ENCODE measurements at regions not wholly inside any gene's neighbourhood (a gene's known extent, or its start where the extent isn't known, plus 50 kb on each side); places are given as distances from the start of the nearest gene placed in this dataset.

DNA sequence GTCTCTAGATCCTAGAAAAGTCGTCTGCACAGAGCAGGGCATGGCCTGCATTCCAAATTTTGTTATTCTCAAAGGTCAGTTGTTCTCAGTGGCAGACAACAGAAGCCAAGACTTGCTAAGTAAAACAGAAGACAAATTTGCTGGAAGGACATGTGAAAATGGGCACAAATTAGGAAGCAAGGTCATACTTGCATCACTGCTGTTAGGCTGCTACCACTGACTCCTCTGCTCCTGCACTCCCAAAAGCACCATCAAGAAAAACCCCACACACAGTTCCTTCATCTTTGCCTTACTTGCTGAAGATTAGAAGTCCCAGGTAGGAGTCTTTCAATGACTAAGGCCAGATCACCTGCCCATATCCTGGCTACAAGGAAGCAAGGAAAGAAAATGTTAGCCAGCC, 69.9 kb upstream of the ATP2C1 start:
- 43 to 63% methylated on average over 1 of the region's 1 CpG for WGBS, 2 donors (ENCODE audit: low coverage in 1 of 2)
- H3K4me3 ChIP-seq: no peak overlapping the region
- no peaks in the 10 kb centered on the region for H3K27me3 ChIP-seq
- TF ChIP-seq, protein P1, sequence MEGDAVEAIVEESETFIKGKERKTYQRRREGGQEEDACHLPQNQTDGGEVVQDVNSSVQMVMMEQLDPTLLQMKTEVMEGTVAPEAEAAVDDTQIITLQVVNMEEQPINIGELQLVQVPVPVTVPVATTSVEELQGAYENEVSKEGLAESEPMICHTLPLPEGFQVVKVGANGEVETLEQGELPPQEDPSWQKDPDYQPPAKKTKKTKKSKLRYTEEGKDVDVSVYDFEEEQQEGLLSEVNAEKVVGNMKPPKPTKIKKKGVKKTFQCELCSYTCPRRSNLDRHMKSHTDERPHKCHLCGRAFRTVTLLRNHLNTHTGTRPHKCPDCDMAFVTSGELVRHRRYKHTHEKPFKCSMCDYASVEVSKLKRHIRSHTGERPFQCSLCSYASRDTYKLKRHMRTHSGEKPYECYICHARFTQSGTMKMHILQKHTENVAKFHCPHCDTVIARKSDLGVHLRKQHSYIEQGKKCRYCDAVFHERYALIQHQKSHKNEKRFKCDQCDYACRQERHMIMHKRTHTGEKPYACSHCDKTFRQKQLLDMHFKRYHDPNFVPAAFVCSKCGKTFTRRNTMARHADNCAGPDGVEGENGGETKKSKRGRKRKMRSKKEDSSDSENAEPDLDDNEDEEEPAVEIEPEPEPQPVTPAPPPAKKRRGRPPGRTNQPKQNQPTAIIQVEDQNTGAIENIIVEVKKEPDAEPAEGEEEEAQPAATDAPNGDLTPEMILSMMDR (IDR thresholded peaks at IDR 0.05): no peak
- TF ChIP-seq POLR2A (IDR thresholded peaks at IDR 0.05): no peak
- no peak for TF ChIP-seq POLR2AphosphoS5 (IDR thresholded peaks at IDR 0.05)
- no peak for TF ChIP-seq EP300 (IDR thresholded peaks at IDR 0.05; ENCODE audit: low read depth)
- no peaks in the 10 kb centered on the region for H3K9me3 ChIP-seq
- H3K27ac ChIP-seq: no peak overlapping the region
- in situ Hi-C loops (cut with MboI; ENCODE audit: low pct_ligation_motif_present in 1 of 4, low pct_unique_long_range_greater_than_20kb in 1 of 4, low sequenced_read_pairs in 3 of 4) (no loop called here), intact Hi-C loops (cut with DNase I; ENCODE audit: low total_unique reads) (no loop called here)
- H3K36me3 ChIP-seq: no peaks in the 10 kb centered on the region
- no peaks in the 10 kb centered on the region for H3K4me1 ChIP-seq
- no peak for DNase-seq

DNA sequence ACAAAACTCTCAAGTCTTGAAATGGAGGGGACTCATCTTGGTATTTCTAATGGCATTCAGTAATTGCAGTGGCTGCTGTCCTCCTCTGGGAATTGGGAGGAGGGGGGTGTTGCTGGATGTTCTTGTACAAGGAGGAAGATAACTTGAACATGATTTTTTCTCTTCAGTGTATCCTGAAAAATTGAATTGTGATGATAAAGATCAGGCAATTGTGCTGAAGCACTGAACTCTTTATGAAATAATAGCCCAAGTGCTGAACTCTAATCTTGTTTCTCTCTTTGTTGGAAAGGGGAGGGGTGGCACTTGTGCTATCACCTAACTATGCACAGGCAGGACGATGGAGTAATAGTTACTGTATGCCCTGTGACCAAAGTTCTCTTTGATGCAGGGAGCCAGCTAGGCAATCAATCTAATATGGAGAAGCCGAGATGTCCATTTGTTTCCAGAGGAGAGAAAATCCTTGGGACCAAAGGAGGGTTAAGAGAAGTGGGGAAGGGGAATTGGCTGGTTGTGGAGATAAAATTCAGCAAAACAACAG, 68.1 kb upstream of the ATP2C1 start:
- no peak for DNase-seq
- H3K9me3 ChIP-seq: no peaks in the 10 kb centered on the region
- TF ChIP-seq, protein P1 (IDR thresholded peaks at IDR 0.05): no peak
- TF ChIP-seq POLR2AphosphoS5 (IDR thresholded peaks at IDR 0.05) (no peak), POLR2A (IDR thresholded peaks at IDR 0.05) (no peak), EP300 (IDR thresholded peaks at IDR 0.05; ENCODE audit: low read depth) (no peak)
- in situ Hi-C loops (cut with MboI; ENCODE audit: low pct_ligation_motif_present in 1 of 4, low pct_unique_long_range_greater_than_20kb in 1 of 4, low sequenced_read_pairs in 3 of 4) (no loop called here), intact Hi-C loops (cut with DNase I; ENCODE audit: low total_unique reads) (no loop called here)
- no peaks in the 10 kb centered on the region for H3K36me3 ChIP-seq
- no peak overlapping the region for H3K27ac ChIP-seq
- no peaks in the 10 kb centered on the region for H3K27me3 ChIP-seq
- 57 to 63% methylated on average over 1 to 2 of the region's 2 CpGs for WGBS, 2 donors (ENCODE audit: low coverage in 1 of 2)
- no peaks in the 10 kb centered on the region for H3K4me1 ChIP-seq
- no peak overlapping the region for H3K4me3 ChIP-seq

DNA sequence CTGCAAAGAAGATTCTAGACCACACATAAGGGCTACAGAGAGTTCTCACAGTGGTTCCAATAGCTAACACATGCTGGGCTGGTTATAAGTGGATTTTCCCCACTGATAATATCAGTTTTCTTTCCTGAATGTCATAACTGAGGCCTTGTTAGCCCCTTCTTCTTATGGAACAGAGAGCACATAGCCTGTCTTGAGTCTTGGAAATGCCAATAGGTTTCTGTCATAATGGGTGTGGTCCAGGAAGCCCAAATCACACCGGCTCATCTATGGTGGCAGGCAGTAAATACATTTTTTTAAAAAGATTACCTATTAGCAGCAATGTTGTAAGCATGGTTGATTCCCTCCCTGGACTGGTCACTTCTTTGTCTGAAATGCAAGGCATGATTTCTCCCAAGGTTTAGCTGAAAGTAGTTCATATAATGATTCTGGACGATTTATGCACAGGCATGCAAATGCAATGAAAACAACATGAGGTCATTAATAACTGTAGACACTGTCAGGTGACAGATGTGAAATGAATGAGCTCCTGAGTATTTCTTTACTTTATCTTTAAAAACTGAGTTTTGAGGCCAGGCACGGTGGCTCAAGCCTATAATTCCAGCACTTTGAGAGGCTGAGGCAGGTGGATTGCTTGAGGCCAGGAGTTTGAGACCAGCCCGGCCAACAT, 67.2 kb upstream of the ATP2C1 start:
- no peak for DNase-seq

DNA sequence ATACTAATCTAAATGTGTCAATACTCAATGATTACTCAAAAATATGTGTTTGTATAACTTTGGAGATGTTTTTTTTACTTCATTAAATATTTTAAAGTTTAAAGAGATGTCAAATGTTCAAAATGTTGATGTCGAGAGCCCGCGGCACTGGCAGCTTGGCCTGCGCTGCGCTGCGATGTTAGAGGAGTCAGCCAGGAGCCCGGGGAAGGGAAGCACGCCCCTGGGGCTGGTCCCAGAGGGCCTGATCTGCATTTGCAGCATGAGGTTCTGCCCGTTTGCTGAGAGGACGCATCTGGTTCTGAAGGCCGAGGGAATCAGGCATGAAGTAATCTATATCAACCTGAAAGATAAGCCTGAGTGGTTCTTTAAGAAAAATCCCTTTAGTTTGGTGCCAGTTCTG, 66.4 kb upstream of the ATP2C1 start:
- Histone ChIP-seq H3K9me3 (no peaks in the 10 kb centered on the region), H3K4me1 (no peaks in the 10 kb centered on the region), H3K36me3 (no peaks in the 10 kb centered on the region), H3K27ac (no peak overlapping the region), H3K27me3 (no peaks in the 10 kb centered on the region), H3K4me3 (no peak overlapping the region)
- 80 to 92% methylated on average over 1 to 11 of the region's 11 CpGs for WGBS, 2 donors (ENCODE audit: low coverage in 1 of 2)
- intact Hi-C loops (cut with DNase I; ENCODE audit: low total_unique reads) (no loop called here), in situ Hi-C loops (cut with MboI; ENCODE audit: low pct_ligation_motif_present in 1 of 4, low pct_unique_long_range_greater_than_20kb in 1 of 4, low sequenced_read_pairs in 3 of 4) (no loop called here)
- TF ChIP-seq, protein P1 (IDR thresholded peaks at IDR 0.05): no peak
- no peak for TF ChIP-seq EP300 (IDR thresholded peaks at IDR 0.05; ENCODE audit: low read depth)
- no peak for TF ChIP-seq POLR2A (IDR thresholded peaks at IDR 0.05)
- TF ChIP-seq POLR2AphosphoS5 (IDR thresholded peaks at IDR 0.05): no peak
- no peak for DNase-seq

More for the DNA sequence above, 67.2 kb upstream of the ATP2C1 start:
- in situ Hi-C loops (cut with MboI; ENCODE audit: low pct_ligation_motif_present in 1 of 4, low pct_unique_long_range_greater_than_20kb in 1 of 4, low sequenced_read_pairs in 3 of 4) (no loop called here), intact Hi-C loops (cut with DNase I; ENCODE audit: low total_unique reads) (no loop called here)
- Histone ChIP-seq H3K4me1 (no peaks in the 10 kb centered on the region), H3K4me3 (no peak overlapping the region), H3K27ac (no peak overlapping the region), H3K36me3 (no peaks in the 10 kb centered on the region), H3K9me3 (no peaks in the 10 kb centered on the region), H3K27me3 (no peaks in the 10 kb centered on the region)
- WGBS, 2 donors (ENCODE audit: low coverage in 1 of 2): 78 to 89% methylated on average over 3 to 4 of the region's 4 CpGs
- TF ChIP-seq POLR2AphosphoS5 (IDR thresholded peaks at IDR 0.05) (no peak), EP300 (IDR thresholded peaks at IDR 0.05; ENCODE audit: low read depth) (no peak), POLR2A (IDR thresholded peaks at IDR 0.05) (no peak)
- TF ChIP-seq, protein P1 (IDR thresholded peaks at IDR 0.05): no peak
